HPDE6-E6E7 (cell line): ENCODE measurements at regions not wholly inside any gene's neighbourhood (a gene's known extent, or its start where the extent isn't known, plus 50 kb on each side); places are given as distances from the start of the nearest gene placed in this dataset.
A peak's percentile ranks its signal among the peaks of the same experiment; 100 is the strongest.

ENCODE experiments used
- DNase-seq: peaks from one replicate; pipeline ENCODE4 v3.0.0; 2011; ENCODE audit warnings: missing footprints; ENCODE audit errors: extremely low spot score

GRCh38 chr20:52578559-52578958, 387.0 kb upstream of the ZFP64 start:
- no peak for DNase-seq

DNA sequence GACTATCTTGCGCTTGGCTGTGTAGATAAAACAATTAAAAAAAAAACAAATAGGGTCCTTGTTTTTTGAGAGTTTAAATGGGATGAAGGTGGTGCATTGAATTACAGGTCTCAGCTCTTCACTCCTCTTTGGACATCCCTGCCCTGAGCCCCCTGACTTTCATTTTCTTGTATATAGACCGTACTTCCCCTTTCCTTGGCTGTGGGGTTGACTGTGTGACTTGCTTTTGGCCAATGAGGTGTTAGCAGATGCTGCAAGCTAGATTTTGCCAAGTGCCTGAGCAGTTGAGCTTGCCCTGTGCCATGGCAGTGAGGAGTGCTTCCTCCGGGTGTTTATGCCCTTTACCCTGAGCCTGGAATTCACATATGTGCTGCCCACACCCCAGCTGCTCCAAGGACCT, 386.1 kb upstream of the ZFP64 start:
- DNase-seq = no peak

GRCh38 chr20:52572687-52573086, 381.1 kb upstream of the ZFP64 start:
- no peak for DNase-seq

DNA sequence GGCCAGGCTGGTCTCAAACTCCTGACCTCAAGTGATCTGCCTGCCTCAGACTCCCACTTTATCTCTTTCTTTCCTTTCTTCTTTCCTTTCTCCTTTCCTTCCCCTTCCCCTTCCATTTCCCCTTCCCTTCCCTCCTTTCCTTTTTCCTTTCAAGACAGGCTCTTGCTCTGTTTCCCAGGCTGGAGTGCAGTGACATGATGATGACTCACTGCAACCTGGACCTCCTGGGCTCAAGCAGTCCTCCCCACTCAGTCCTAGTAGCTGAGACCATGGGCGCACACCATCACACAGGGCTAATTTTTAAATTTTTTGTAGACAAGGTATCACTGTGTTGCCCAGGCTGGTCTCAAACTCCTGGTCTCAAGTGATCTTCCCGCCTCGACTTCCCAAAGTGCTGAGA, 377.6 kb upstream of the ZFP64 start:
- no peak for DNase-seq

DNA sequence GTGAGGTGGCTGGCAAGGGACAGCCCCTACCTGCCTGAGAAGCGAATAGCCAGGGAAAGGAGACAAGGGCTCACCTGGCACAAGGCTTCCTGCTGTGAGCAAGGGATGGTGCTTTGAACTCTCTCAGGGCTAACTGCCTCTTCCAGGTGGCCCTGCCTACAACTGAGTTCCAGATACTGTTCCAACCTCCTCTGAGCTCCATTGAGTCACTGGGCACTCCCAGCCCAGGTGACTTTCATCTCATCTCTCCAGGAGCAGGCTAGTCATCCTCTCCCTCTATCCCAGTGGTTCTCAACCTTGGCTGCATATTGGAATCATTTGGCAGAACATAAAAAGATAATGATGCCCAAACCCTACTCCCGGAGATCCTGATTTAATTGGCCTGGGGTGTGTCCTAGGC, 374.0 kb upstream of the ZFP64 start:
- DNase-seq = no peak

DNA sequence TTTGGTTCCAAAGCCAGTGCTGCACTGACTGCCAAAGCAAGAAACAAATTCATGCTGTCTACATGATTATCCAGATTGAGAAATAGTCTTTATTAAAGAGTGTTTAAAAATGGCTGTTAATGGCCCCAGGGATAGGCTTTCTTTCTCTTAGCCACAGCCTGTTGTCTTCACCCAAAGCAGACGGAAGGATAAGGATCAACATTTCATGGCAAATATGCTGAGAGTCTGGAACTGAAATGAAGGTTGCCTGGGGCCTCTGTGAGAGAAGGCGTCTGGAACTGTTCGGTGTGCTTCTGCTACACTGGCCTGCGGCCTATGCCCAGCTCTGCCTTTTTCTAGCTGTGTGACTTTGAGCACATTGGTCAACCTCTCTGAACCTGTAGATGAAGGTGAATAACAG, 373.0 kb upstream of the ZFP64 start:
- no peak for DNase-seq

DNA sequence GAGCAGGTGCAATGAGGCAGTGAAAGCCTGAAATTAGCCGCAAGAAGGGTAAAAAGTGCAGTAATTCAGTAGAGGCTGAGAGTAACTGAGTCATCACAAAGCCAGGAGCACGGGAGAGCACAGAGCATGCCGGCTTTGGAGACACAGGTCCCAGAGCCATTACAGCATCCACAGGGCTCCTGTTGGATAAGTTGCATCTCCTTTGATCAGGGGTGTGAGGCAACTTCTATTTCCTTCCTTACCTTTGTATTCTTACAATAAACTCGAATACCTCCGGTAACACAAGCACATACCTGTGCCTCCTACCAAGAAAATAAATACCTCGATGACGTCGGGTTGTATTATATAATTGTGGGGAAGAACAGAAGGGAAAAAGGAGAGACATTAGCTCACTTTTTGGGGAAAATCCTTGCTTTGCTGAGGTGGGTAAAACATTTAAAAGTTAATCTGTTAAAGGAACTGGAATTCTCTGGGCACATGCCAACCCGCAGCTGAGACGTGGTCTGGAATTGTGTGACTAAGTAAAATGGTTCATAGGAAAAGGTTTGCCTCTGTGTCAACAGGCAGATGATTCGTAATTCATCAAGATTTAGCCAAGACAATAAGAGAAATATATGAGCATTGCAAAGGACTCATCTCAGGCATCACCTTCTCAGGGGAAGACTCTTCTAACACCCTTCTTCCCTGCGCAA, 360.7 kb upstream of the ZFP64 start:
- peak; percentile 74 for DNase-seq

DNA sequence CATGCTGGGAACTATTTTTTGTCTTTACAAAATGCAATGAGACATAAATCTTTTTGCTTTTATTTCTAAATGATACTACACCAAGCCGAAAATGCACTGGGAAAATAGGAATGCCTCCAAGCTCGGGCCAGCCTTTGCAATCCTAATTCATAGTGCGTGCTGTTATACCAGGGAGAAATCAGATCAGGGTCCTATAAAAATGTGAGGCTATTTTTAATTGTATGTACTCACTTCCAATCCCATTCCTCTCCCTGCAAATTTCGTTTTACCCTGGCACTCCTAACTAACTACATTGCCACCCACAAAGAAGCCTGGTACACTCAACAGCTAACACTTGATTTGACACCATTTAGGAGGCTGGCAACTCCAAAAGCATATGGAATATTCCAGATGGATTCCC, 350.6 kb upstream of the ZFP64 start:
- no peak for DNase-seq

DNA sequence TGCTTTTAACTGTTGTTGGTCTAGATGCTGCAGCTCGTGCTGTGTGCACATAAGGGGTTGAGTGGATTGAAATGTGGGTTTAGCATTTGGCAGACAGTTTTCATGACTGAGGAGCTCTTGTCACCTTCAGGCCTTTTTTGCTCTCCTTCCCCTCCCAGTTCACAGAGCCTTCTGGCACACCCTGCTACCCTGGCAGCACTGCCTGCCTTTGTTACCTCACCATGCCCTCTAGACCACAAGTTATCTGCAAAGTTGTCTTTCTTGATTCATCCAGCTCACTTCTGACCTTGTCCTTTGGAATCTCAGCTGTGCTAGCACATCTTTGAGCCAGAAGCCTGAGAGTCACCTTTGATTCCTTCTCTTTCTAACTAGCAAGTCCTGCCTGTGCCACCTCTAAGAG, 348.9 kb upstream of the ZFP64 start:
- DNase-seq = no peak

DNA sequence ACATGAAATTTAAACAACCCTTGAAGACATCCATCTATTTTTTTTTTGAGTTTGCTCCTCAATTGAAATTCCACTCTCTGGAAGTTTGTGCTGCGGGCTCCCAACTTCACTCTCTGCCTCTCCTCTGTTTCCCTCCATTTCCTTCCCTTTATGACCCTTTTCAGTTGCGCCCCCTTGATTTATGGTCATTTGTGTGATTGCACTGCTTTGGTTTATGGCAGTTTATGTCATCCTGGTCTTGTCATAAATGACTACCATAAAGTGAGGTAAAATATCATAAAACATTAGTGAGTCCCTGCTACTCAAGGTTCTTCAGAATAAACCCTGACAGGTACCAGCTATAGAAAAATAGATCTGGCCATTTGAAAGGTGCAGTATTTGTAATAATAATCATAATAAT, 348.3 kb upstream of the ZFP64 start:
- no peak for DNase-seq

- no peak for DNase-seq
Observed at GRCh38 chr20:52536841-52537400, 345.3 kb upstream of the ZFP64 start.

DNA sequence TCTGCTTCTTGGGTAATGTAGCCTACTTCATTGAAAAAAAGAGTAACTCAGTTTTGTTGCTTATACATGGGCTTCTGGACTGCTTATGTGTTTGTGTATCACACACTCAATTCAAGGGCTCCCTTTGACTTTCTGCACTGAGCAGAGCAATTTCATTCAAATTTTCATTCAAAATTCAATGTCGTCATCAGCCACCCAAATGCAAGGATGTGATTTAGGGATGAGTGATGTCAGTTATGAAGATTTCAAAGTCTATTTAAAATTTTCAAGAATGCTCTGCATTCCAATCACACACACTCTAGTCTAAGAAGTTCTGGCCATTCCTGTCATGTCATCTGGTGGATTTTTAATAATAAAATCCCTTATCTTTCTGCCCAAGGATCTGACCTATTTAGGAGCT, 344.5 kb upstream of the ZFP64 start:
- no peak for DNase-seq

DNA sequence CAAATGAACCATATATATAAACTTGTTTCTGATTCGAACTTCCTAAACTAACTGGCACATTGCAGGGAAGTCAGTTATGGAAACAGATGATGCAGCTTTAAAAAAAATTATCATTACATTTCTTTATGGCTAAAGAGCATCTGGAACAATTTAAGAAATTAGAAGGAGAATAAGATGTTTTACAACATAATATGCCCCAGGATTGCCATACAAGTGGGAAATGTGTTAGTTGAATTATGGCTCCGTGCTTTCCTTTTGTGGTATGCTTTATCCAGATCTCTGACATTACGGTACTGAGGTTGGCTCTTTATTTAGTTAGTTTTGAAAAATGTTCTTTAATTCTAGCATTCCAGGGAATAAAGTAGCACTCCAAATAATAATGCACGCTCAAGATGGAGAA, 343.0 kb upstream of the ZFP64 start:
- DNase-seq = no peak

- no peak for DNase-seq
Observed at GRCh38 chr20:52533401-52533800, 341.8 kb upstream of the ZFP64 start.

GRCh38 chr20:52532674-52533073, 341.1 kb upstream of the ZFP64 start:
- DNase-seq = no peak

DNA sequence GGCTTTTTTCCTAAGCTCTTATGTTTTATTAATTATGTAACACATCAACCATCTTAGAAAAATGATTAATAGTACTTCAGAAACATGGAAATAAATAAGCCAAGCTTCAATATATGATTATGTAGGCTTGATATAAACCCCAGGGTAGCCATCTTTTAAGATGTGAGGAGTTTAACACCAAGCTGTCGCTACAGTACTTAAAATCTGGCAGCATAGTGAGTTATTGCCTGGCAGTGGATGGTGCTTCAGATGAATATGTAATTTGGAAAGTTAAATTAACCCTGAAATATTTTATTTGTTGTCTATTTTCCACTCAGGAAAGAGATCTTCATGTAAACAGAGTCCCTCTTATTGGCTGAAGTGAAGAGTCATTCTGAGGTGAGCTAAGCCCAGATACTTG, 339.0 kb upstream of the ZFP64 start:
- DNase-seq = no peak

DNA sequence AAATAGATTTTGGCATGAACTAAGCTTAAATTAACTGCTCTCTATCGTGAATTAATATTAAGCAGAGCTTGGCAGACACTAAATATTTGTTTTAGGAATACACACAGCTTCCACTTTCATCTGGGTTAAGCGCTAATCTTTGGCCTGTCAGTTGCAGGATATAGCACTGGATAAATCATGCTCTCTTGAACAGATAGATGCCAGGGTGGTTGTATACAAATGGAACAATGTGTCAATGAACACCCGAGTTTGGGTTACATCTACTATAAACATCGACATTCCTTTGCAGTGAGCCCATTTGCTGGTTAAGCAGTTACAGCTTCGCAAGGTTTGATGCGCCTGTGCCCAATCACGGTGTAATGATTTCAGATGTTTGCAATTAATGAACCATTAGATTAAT, 338.2 kb upstream of the ZFP64 start:
- no peak for DNase-seq

DNA sequence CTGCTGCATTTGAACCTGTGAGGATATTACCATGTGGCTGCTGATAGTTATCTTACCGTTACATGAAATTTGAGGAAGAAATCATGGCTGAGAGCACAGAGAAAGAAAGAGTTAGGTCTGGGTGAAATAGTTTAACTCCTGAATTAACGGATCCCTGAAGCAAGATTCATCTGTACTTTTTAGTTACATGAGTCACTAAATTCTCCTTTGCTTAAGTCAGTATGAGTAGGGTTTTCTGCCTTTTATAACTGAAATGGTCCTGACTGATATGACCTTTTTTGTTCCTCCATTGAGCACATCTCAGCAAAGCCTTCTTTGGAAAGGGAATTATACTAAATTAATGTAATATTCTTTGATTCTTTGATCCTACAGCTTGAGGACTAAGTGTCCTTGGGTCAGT, 333.3 kb upstream of the ZFP64 start:
- DNase-seq = no peak

DNA sequence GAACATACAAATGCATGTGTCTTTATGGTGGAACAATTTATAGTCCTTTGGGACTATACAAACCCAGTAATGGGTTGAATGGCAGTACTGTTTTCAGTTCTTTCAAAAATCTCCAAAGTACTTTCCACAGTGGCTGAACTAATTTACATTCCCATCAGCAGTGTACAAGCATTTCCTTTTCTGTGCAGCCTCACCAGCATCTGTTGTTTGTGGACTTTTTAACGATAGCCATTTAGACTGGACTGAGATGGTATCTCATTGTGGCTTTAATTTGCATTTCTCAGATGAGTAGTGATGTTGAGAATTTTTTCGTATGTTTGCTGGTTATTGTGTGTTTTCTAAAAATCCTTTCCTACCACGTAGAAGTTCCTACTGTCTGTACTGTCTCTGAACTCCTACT, 327.2 kb upstream of the ZFP64 start:
- DNase-seq = no peak

DNA sequence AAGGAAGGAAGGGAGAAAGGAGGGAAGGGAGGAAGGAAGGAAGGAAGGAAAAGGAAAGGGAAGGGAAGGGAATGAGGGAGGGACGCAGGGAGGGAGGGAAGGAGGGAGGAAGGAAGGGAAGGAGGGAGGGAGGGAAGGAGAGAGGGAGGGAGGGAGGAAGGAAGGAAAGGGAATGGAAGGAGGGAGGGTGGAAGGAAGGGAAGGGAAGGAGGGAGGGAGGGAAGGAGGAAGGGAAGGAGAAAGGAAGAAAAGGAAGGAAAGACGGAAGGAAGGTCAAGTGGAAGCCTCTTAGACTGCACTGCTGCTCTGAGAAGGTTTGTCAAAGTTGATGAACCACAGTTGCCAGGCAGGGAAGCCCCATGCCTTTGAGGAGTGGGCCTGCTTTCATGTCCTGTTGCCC, 324.3 kb upstream of the ZFP64 start:
- no peak for DNase-seq

DNA sequence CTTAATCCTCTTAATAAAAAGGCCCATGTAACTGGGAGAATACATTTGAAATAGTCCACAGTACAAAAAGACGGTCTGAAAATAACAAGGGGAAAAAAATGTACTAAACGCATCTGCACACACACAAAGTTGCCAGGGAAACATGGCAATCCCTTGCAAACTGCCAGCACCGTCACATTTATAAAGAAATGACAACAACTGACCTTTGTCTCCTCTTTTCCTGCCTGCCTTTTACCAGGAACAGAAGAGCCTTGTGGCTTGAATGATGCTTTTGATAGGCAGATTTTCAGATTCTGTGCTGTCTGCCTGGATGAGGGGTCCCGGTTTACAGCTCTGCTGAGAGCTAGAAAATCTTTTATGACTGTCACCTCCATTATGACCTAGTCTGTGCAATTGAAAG, 308.6 kb upstream of the ZFP64 start:
- no peak for DNase-seq

GRCh38 chr20:52497731-52498130, 306.2 kb upstream of the ZFP64 start:
- no peak for DNase-seq

DNA sequence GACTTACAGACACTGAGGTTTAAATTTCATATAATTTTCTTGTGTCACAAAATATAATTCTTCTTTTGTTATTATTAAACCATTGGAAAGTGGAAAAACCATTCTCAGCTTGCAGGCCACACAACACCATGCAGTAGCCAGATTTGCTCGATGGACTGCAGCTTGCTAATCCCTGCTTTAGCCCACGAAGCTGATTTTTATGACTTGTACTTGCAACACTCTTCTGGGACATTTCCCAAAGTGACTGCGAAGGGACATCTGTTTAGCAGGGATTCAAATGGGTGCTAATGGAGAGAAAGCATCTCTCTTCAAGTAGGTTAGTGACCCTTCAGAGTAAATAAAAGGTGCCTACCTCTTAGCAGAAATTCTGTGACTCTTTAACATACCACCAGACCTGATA, 304.6 kb upstream of the ZFP64 start:
- no peak for DNase-seq

- DNase-seq = peak; percentile 97
Observed at GRCh38 chr20:52494244-52494643, 302.7 kb upstream of the ZFP64 start.
